Mesothelial cell of epicardium (in vitro differentiated cells): ENCODE measurements at regions not wholly inside any gene's neighbourhood (a gene's known extent, or its start where the extent isn't known, plus 50 kb on each side); places are given as distances from the start of the nearest gene placed in this dataset.

Experiments
- DNase-seq, 2 experiments: peaks; one replicate each; pipeline ENCODE4 v3.0.0; 2021; ENCODE audit warnings: low spot score in 2 of 2; ENCODE audit not compliant: unreplicated experiment in 2 of 2
- H3K27ac Mint-ChIP-seq: 2 replicates; pipeline ENCODE4 v1.8.0; 2021; ENCODE audit warnings: mixed read lengths
- H3K27me3 Mint-ChIP-seq: 2 replicates; pipeline ENCODE4 v1.8.0; 2021; ENCODE audit warnings: low read depth, mixed read lengths
- H3K36me3 Mint-ChIP-seq: 2 replicates; pipeline ENCODE4 v1.8.0; 2021; ENCODE audit warnings: mixed read lengths
- H3K4me1 Mint-ChIP-seq: 2 replicates; pipeline ENCODE4 v1.8.0; 2021; ENCODE audit warnings: mixed read lengths
- H3K4me3 Mint-ChIP-seq: 2 replicates; pipeline ENCODE4 v1.8.0; 2021; ENCODE audit warnings: mild to moderate bottlenecking, moderate library complexity, mixed read lengths
- H3K9me3 Mint-ChIP-seq: 2 replicates; pipeline ENCODE4 v1.8.0; 2021; ENCODE audit warnings: mixed read lengths
- CTCF ChIP-seq: fragments of 200-600 bp; sonication (generic); IDR thresholded peaks from one replicate; pipeline ENCODE4 v1.5.0; 2021; ENCODE audit warnings: antibody characterized with exemption; ENCODE audit not compliant: unreplicated experiment

- H3K27me3 Mint-ChIP-seq, result no peaks in the 10 kb centered on the region
- no peak for DNase-seq
- H3K9me3 Mint-ChIP-seq, result no peaks in the 10 kb centered on the region
- no peak overlapping the region for H3K27ac Mint-ChIP-seq
- no peaks in the 10 kb centered on the region for H3K36me3 Mint-ChIP-seq
- no peak overlapping the region for H3K4me3 Mint-ChIP-seq
- no peak for TF ChIP-seq CTCF
- H3K4me1 Mint-ChIP-seq, result no peaks in the 10 kb centered on the region
These were observed 714.8 kb downstream of the TLR4 start for GRCh38 chr9:118418887-118419565.

- Mint-ChIP-seq H3K27me3 (no peaks in the 10 kb centered on the region), H3K4me3 (no peak overlapping the region), H3K27ac (no peak overlapping the region), H3K9me3 (no peaks in the 10 kb centered on the region), H3K36me3 (no peaks in the 10 kb centered on the region), H3K4me1 (no peaks in the 10 kb centered on the region)
- TF ChIP-seq CTCF, result no peak
- no peak for DNase-seq
These were observed 715.5 kb downstream of the TLR4 start for GRCh38 chr9:118419676-118420075.

GRCh38 chr9:118422508-118422907 is 718.3 kb downstream of the TLR4 start:
- H3K27ac Mint-ChIP-seq, result no peak overlapping the region
- DNase-seq, result no peak
- no peaks in the 10 kb centered on the region for H3K4me1 Mint-ChIP-seq
- no peak for TF ChIP-seq CTCF
- no peak overlapping the region for H3K4me3 Mint-ChIP-seq
- H3K36me3 Mint-ChIP-seq, result no peaks in the 10 kb centered on the region
- no peaks in the 10 kb centered on the region for H3K27me3 Mint-ChIP-seq
- H3K9me3 Mint-ChIP-seq, result no peaks in the 10 kb centered on the region

GRCh38 chr9:118423021-118423420 is 718.8 kb downstream of the TLR4 start:
- no peak overlapping the region for H3K4me3 Mint-ChIP-seq
- H3K27me3 Mint-ChIP-seq, result no peaks in the 10 kb centered on the region
- no peaks in the 10 kb centered on the region for H3K9me3 Mint-ChIP-seq
- no peak overlapping the region for H3K27ac Mint-ChIP-seq
- H3K4me1 Mint-ChIP-seq, result no peaks in the 10 kb centered on the region
- DNase-seq, result no peak
- no peak for TF ChIP-seq CTCF
- no peaks in the 10 kb centered on the region for H3K36me3 Mint-ChIP-seq

GRCh38 chr9:118423721-118424120 is 719.5 kb downstream of the TLR4 start:
- no peaks in the 10 kb centered on the region for H3K4me1 Mint-ChIP-seq
- DNase-seq, result no peak
- H3K4me3 Mint-ChIP-seq, result no peak overlapping the region
- H3K9me3 Mint-ChIP-seq, result no peaks in the 10 kb centered on the region
- TF ChIP-seq CTCF, result no peak
- no peaks in the 10 kb centered on the region for H3K36me3 Mint-ChIP-seq
- no peaks in the 10 kb centered on the region for H3K27me3 Mint-ChIP-seq
- no peak overlapping the region for H3K27ac Mint-ChIP-seq

GRCh38 chr9:118426772-118427171 is 722.6 kb downstream of the TLR4 start:
- H3K9me3 Mint-ChIP-seq, result peaks cover 3% of the 10 kb centered on the region
- H3K27me3 Mint-ChIP-seq, result no peaks in the 10 kb centered on the region
- no peak for TF ChIP-seq CTCF
- H3K4me3 Mint-ChIP-seq, result no peak overlapping the region
- no peak overlapping the region for H3K27ac Mint-ChIP-seq
- no peaks in the 10 kb centered on the region for H3K36me3 Mint-ChIP-seq
- no peaks in the 10 kb centered on the region for H3K4me1 Mint-ChIP-seq
- DNase-seq, result no peak
